ENCODE measurements at regions not wholly inside any gene's neighbourhood (a gene's known extent, or its start where the extent isn't known, plus 50 kb on each side); places are given as distances from the start of the nearest gene placed in this dataset.

DNA sequence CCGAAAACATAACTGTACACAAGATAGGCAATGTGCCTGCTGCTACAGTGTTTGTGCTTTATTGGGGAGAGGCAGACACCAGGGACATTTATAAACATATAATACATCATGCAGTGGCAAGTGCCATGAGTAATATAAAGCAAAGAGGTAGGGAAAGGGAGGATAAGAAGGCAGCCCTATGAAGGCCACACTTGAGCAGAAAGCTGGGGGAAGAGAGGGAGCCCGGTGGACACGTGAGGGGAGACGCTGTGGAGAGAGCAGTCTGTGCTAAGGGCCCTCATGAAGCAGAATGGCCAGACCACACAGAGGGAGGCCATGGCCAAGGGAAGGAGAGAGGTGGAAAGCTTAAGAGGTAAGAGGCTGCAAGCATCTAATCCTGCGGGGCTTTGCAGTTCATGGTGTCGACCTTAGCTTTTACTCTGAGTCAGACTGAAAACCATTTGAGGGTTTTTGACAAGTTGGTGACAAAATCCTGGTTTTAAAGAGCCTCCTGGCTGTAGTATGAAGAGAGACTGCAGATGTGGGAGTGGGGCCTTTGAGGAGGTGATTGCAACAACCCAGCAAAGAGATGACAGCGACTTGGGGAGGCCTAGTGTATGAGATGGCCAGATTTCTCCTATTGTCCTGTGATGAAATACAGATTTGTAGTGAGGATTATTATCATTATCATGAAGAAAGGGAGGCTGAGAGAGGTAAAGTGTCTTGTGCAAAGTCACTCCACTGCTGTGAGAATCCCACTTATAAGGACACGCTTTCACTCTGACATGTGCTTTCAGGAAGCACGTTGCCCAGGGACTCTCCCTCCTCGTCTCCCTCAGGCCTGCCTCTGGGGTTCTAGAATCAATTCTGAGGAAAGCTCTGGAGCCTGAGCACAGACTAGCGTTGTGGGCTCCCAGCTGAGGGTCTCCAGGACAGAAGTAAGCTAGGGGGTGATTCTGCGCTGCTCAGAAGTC lies 192.9 kb downstream of the RHOU start:
- no peak for DNase-seq
- peaks cover 9% of the 10 kb centered on the region for H3K9me3 Mint-ChIP-seq
- TF ChIP-seq, protein P1, sequence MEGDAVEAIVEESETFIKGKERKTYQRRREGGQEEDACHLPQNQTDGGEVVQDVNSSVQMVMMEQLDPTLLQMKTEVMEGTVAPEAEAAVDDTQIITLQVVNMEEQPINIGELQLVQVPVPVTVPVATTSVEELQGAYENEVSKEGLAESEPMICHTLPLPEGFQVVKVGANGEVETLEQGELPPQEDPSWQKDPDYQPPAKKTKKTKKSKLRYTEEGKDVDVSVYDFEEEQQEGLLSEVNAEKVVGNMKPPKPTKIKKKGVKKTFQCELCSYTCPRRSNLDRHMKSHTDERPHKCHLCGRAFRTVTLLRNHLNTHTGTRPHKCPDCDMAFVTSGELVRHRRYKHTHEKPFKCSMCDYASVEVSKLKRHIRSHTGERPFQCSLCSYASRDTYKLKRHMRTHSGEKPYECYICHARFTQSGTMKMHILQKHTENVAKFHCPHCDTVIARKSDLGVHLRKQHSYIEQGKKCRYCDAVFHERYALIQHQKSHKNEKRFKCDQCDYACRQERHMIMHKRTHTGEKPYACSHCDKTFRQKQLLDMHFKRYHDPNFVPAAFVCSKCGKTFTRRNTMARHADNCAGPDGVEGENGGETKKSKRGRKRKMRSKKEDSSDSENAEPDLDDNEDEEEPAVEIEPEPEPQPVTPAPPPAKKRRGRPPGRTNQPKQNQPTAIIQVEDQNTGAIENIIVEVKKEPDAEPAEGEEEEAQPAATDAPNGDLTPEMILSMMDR (IDR thresholded peaks at IDR 0.05): no peak
- ChIA-PET POLR2A (no interaction called here), CTCF (no interaction called here)
- no peak overlapping the region for H3K27ac Mint-ChIP-seq
- H3K27me3 Mint-ChIP-seq: peaks cover 8% of the 10 kb centered on the region
- intact Hi-C loops (cut with micrococcal nuclease): no loop called here
- H3K36me3 Mint-ChIP-seq (ENCODE audit: low read depth): no peaks in the 10 kb centered on the region
- H3K4me3 Mint-ChIP-seq: no peak overlapping the region
- ATAC-seq (ENCODE audit: low read depth): no peak
- no peaks in the 10 kb centered on the region for H3K4me1 Mint-ChIP-seq

DNA sequence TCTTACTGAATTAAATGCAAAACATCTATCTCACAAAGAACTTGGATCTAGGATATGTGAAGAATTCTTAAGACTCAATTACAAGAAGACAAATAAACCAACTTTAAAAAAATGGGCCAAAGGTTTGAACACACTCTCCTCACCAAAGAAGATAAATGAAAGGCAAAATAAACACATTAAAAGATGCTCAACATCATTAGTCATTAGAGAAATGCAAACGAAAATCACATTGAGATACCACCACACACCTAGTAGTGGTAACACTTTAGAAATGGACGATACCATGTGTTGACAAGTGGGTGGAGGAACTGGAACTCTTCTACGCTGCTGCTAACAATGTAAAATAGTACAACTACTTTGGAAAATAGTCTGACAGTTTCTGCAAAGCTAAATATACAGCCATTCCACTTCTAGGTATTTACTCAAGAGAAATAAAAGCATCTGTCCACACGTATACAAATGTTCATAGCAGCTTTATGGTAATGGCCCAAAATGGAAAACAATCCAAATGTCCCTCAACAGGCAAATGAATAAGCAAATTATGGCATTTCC lies 194.3 kb downstream of the RHOU start:
- no peak overlapping the region for H3K27ac Mint-ChIP-seq
- H3K27me3 Mint-ChIP-seq: peaks cover 11% of the 10 kb centered on the region
- no peaks in the 10 kb centered on the region for H3K36me3 Mint-ChIP-seq (ENCODE audit: low read depth)
- no peak overlapping the region for H3K4me3 Mint-ChIP-seq
- ATAC-seq (ENCODE audit: low read depth) (no peak), DNase-seq (no peak)
- POLR2A ChIA-PET: no interaction called here
- intact Hi-C loops (cut with micrococcal nuclease): no loop called here
- H3K9me3 Mint-ChIP-seq: peaks cover 9% of the 10 kb centered on the region
- CTCF ChIA-PET: no interaction called here
- TF ChIP-seq, protein P1 (IDR thresholded peaks at IDR 0.05): no peak
- H3K4me1 Mint-ChIP-seq: no peaks in the 10 kb centered on the region

DNA sequence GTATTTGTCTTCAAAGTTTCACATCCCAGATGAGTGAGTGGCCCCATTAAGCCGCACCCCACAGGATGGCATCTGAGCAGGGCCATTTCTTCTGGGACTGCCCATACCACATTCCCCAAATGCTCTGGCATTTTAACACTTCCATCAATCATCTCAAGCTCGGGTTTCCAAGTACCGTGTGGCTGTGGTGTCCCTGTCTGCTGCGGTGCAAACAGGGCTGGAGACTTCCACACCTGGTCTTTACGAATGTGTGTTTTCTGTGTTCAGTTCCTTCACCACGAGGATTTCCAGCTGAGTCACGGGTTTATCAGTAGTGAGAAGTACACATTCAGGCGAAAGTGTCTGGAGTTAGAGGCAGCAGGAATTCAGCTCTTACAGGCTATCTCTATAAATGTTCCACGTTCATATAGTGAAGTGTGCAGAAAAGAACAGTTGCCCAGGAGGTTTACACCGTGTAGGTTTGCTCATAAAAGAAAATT lies 195.2 kb downstream of the RHOU start:
- no peaks in the 10 kb centered on the region for H3K36me3 Mint-ChIP-seq (ENCODE audit: low read depth)
- intact Hi-C loops (cut with micrococcal nuclease): no loop called here
- TF ChIP-seq, protein P1 (IDR thresholded peaks at IDR 0.05): no peak
- no peak overlapping the region for H3K27ac Mint-ChIP-seq
- no peak for ATAC-seq (ENCODE audit: low read depth)
- H3K27me3 Mint-ChIP-seq: peaks cover 11% of the 10 kb centered on the region
- H3K9me3 Mint-ChIP-seq: peaks cover 9% of the 10 kb centered on the region
- ChIA-PET CTCF (no interaction called here), POLR2A (no interaction called here)
- H3K4me1 Mint-ChIP-seq: no peaks in the 10 kb centered on the region
- DNase-seq: no peak
- no peak overlapping the region for H3K4me3 Mint-ChIP-seq

DNA sequence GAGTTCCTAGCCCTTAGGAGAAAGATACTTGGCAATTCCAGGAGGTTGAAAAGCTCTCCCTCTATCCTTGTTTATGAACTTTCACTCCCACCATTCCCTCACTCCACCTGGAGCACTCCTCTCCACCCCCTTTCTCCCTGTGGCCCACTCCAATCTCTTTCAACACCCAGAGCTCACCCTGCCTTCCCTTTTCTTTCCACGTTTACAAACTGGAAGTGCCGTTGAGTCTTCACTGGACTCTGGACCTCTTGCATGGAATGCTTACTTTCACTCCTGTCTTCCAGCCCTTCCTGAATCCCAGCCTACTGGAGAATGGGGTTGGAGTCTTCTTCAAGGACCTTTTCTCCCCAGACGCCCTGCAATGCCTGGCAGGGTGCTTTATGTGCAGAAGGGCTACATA lies 198.5 kb downstream of the RHOU start:
- Mint-ChIP-seq H3K4me3 (no peak overlapping the region), H3K36me3 (ENCODE audit: low read depth) (no peaks in the 10 kb centered on the region), H3K9me3 (peaks cover 9% of the 10 kb centered on the region), H3K4me1 (no peaks in the 10 kb centered on the region), H3K27ac (no peak overlapping the region), H3K27me3 (peaks cover 6% of the 10 kb centered on the region)
- ChIA-PET CTCF (no interaction called here), POLR2A (no interaction called here)
- DNase-seq (no peak), ATAC-seq (ENCODE audit: low read depth) (no peak)
- intact Hi-C loops (cut with micrococcal nuclease): no loop called here
- TF ChIP-seq, protein P1 (IDR thresholded peaks at IDR 0.05): no peak

DNA sequence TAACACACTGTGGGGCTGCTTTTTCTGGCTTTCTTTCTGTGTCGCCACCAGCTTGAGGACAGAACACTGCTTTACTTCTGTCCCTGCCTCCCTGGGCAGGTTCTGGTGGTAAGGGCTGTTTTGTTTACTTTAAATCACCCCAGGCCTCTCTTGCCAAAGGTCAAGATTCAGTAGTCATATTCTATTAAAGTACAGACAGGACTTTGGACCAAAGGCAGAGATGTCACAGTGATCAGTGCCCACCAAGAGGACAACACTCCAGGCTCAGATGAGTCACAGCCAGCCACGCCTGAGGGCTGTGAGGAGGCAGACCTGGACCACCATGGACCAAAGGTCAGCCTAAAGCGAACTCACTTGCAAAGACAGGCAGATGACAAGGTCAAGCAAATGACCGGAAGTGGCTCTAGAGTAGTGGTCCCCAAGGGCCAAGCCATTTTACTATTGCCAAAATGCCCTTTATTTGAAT lies 200.0 kb downstream of the RHOU start:
- H3K27me3 Mint-ChIP-seq: peaks cover 3% of the 10 kb centered on the region
- H3K36me3 Mint-ChIP-seq (ENCODE audit: low read depth): no peaks in the 10 kb centered on the region
- H3K27ac Mint-ChIP-seq: no peak overlapping the region
- H3K9me3 Mint-ChIP-seq: no peaks in the 10 kb centered on the region
- H3K4me3 Mint-ChIP-seq: no peak overlapping the region
- intact Hi-C loops (cut with micrococcal nuclease): no loop called here
- ATAC-seq (ENCODE audit: low read depth): no peak
- ChIA-PET CTCF (no interaction called here), POLR2A (no interaction called here)
- TF ChIP-seq, protein P1 (IDR thresholded peaks at IDR 0.05): no peak
- H3K4me1 Mint-ChIP-seq: no peaks in the 10 kb centered on the region
- DNase-seq: no peak

Measured in activated B cell treated with CpG ODN at 0.5 μM for 24 hours (primary cell).